ENCODE measurements at regions not wholly inside any gene's neighbourhood (a gene's known extent, or its start where the extent isn't known, plus 50 kb on each side); places are given as distances from the start of the nearest gene placed in this dataset.

DNA sequence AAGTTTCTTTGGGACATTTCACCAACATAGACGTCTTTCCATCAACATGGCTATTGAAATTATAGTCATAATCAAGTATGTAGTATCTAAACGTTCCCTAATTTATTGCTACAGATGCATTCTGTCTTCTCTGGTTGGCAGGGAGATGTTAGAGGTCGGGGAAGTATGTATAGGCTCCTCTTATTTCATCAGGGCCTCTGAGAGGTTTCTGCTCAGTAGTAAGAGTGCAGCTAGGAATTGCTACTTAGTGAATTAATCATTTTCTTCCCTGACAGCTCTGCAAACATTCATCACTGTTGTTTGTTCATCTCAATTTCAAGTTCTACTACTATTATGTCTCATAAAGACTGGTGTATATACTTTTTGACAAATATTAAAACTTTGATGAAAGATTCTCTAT, 309.7 kb upstream of the NR2F2 start:
- DNase-seq (ENCODE audit: low read depth) = no peak
- H3K4me3 ChIP-seq (ENCODE audit: low read length) = no peak overlapping the region
- TF ChIP-seq, protein P1, sequence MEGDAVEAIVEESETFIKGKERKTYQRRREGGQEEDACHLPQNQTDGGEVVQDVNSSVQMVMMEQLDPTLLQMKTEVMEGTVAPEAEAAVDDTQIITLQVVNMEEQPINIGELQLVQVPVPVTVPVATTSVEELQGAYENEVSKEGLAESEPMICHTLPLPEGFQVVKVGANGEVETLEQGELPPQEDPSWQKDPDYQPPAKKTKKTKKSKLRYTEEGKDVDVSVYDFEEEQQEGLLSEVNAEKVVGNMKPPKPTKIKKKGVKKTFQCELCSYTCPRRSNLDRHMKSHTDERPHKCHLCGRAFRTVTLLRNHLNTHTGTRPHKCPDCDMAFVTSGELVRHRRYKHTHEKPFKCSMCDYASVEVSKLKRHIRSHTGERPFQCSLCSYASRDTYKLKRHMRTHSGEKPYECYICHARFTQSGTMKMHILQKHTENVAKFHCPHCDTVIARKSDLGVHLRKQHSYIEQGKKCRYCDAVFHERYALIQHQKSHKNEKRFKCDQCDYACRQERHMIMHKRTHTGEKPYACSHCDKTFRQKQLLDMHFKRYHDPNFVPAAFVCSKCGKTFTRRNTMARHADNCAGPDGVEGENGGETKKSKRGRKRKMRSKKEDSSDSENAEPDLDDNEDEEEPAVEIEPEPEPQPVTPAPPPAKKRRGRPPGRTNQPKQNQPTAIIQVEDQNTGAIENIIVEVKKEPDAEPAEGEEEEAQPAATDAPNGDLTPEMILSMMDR (conservative IDR thresholded peaks at IDR 0.05; ENCODE audit: low read depth, low read length) = no peak

DNA sequence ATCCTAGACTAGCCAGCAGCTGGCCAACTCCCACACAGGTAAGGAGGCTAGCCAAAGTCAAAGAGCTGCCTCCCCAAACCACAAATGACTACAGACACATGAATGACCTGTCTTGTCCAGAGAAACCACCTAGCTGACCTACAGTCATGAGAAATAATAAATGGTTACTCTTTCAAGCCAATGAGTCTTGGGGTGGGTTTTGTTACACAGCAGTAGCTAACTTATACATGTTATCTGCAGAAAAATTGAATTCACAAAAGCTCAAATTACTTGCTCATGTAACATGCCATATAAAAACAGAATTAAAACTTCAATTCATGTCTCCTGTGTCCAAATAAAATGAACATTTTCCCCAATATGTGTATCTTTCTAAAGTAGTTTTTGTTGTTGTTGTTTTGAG, 307.4 kb upstream of the NR2F2 start:
- TF ChIP-seq, protein P1 (conservative IDR thresholded peaks at IDR 0.05; ENCODE audit: low read depth, low read length) = no peak
- no peak overlapping the region for H3K4me3 ChIP-seq (ENCODE audit: low read length)
- no peak for DNase-seq (ENCODE audit: low read depth)

DNA sequence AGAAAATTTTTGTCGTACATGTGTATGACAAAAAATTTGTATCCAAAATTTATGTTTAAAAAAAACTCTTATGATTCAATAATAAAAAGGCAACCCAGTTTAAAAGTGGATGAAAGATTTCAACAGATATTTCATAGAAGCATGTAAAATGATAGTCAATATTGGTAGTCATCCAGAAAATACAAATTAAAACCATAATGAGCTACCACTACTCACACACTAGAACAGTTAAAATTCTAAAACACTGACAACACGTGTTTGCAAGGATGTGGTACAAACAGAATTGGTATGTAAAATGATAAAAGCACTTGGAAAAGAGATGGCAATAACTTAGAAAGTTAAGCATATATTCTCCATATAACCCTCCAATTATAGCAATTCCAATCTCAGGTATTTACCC, 303.0 kb upstream of the NR2F2 start:
- TF ChIP-seq, protein P1 (conservative IDR thresholded peaks at IDR 0.05; ENCODE audit: low read depth, low read length) = no peak
- no peak overlapping the region for H3K4me3 ChIP-seq (ENCODE audit: low read length)
- DNase-seq (ENCODE audit: low read depth) = no peak

DNA sequence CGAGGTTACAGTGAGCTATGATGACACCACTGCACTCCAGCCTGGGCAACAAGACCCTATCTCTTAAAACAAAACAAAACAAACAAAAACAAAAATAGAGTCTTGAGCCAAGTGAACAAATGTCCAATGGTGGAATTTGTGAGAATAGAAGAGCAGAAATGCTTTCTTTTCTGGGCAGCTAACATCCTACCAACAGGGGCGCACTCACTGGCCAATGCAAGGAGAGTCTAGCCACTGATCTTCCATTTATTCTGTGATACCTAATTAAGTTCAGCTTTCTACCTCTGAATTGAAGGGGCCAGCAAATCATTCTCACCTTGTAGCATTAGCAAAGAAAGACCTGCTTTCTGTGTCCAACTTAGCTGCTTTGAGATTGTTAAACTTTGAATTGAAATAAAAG, 301.9 kb upstream of the NR2F2 start:
- DNase-seq (ENCODE audit: low read depth) = no peak
- TF ChIP-seq, protein P1 (conservative IDR thresholded peaks at IDR 0.05; ENCODE audit: low read depth, low read length) = no peak
- H3K4me3 ChIP-seq (ENCODE audit: low read length) = no peak overlapping the region

DNA sequence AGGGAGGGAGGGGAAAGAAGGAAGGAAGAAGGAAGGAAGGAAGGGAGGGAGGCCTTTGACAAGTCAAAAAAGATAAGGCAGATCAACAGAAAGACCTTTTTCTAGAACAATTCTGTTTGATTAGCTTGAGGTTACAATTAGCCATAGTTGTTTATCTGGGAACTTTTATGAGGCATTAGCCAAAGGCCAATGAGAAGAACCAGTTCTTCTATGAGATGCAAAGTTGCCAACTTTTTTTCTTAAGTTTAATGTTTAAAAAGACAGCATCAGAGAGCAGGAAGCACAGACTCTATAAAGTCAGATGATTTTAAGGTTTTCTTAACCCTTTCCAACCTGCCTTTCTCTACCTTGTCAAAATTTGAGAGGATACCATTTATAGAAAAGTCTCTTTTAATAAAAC, 301.3 kb upstream of the NR2F2 start:
- TF ChIP-seq, protein P1 (conservative IDR thresholded peaks at IDR 0.05; ENCODE audit: low read depth, low read length) = no peak
- H3K4me3 ChIP-seq (ENCODE audit: low read length) = no peak overlapping the region
- DNase-seq (ENCODE audit: low read depth) = no peak

DNA sequence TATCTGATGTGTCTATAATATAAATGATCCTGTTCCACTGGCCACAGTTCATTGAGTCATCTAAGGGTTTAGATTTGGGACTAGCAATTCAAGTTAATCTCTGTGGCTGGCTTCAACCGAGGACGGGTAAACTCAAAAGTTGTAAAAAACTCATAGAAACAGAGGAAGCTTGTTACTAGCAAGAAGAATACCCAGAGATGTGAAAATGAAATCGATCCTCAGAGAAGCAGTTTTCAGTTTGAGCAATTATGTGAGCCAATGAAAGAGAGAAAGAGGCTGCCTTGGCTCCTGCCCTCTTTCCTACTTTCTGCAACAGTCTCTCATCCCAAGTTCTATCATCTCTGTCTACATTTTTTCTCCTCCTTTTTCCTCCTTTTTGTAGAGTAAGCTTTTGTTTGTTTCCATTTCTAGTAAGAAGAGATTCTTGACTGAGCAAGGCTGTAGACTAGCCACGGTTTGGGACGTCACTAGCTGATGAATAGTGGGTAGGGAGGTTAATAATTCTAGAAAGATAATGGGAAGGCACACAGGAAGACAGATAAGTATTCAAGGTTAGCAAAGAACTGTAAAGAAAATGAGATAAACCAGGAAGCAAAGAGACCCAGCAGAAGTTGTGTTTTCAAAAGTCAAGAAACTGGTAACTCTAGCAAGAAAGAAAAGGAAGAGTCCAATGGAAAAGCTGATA, 298.9 kb upstream of the NR2F2 start:
- no peak overlapping the region for H3K4me3 ChIP-seq (ENCODE audit: low read length)
- TF ChIP-seq, protein P1 (conservative IDR thresholded peaks at IDR 0.05; ENCODE audit: low read depth, low read length) = no peak
- DNase-seq (ENCODE audit: low read depth) = no peak

DNA sequence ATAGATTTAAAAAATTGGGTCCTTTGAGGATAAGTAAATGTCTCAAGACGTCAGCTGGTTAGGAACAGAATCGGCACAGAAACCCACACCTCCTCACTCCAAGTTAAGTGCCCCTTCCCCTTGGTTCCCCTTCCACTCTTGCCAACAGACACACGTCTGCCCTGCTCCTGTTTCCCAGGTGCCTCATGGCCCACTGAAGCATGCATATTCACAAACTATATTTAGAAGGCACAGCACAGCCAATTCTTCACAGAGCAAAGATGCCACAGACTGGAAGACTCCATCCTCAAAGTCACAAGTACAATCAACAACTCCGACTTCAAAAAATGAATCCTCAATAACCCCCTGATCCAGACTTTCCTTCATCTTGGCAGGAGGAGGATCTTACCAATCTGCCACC, 295.4 kb upstream of the NR2F2 start:
- no peak for DNase-seq (ENCODE audit: low read depth)
- H3K4me3 ChIP-seq (ENCODE audit: low read length) = no peak overlapping the region
- TF ChIP-seq, protein P1 (conservative IDR thresholded peaks at IDR 0.05; ENCODE audit: low read depth, low read length) = no peak
